ENCODE measurements at regions not wholly inside any gene's neighbourhood (a gene's known extent, or its start where the extent isn't known, plus 50 kb on each side); places are given as distances from the start of the nearest gene placed in this dataset.
"Not testable (repeated sequence)": the region's sequence is repeated elsewhere in the genome, so short reads cannot be mapped to it uniquely, and the experiment has no call there.

DNA sequence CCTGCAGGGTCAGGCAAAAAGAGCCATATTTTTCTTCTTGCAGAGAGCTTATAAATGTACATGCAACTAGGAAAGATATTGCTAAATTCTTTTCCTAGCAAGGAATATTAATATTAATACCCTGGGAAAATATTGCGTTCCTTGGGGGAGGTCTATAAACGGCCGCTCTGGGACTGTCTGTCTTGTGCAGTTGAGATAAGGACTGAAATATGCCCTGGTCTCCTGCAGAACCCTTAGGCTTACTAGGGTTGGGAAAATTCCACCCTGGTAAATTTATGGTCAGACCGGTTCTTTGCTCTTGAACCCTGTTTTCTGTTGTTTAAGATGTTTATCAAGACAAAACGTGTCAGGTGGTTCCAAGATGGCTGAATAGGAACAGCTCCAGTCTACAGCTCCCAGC lies 121.3 kb upstream of the CARMIL1 start:
- Mint-ChIP-seq H3K4me3 (no peak overlapping the region), H3K27ac (no peak overlapping the region), H3K9me3 (peaks cover 58% of the 10 kb centered on the region), H3K36me3 (peaks cover 45% of the 10 kb centered on the region), H3K27me3 (ENCODE audit: low read depth) (peaks cover 7% of the 10 kb centered on the region), H3K4me1 (peaks cover 8% of the 10 kb centered on the region)
- DNase-seq (ENCODE audit: low spot score): no peak
- CTCF ChIA-PET: no interaction called here
- POLR2A ChIA-PET: no interaction called here
- ATAC-seq: no peak
- TF ChIP-seq ARID4B (CRISPR knock-in tag; IDR thresholded peaks at IDR 0.05; ENCODE audit: borderline replicate concordance): no peak
- TF ChIP-seq GRHL2 (CRISPR knock-in tag; IDR thresholded peaks at IDR 0.05; ENCODE audit: insufficient replicate concordance, severe bottlenecking): no peak
- no peak for TF ChIP-seq FOXK1 (CRISPR knock-in tag; IDR thresholded peaks at IDR 0.05)
- TF ChIP-seq SMAD4 (CRISPR knock-in tag; IDR thresholded peaks at IDR 0.05): no peak
- TF ChIP-seq JAZF1 (CRISPR knock-in tag; IDR thresholded peaks at IDR 0.05): no peak
- TF ChIP-seq USF2 (CRISPR knock-in tag; IDR thresholded peaks at IDR 0.05): no peak
- no peak for TF ChIP-seq ELF4 (CRISPR knock-in tag; IDR thresholded peaks at IDR 0.05; ENCODE audit: low read depth)
- no peak for TF ChIP-seq PRRX2 (CRISPR knock-in tag; IDR thresholded peaks at IDR 0.05)
- TF ChIP-seq ZMAT4 (CRISPR knock-in tag; IDR thresholded peaks at IDR 0.05): no peak
- TF ChIP-seq JUN (CRISPR knock-in tag; IDR thresholded peaks at IDR 0.05): no peak
- no peak for TF ChIP-seq ETV6 (CRISPR knock-in tag; IDR thresholded peaks at IDR 0.05)
- TF ChIP-seq FOXP4 (CRISPR knock-in tag; IDR thresholded peaks at IDR 0.05): no peak
- TF ChIP-seq, protein P1, sequence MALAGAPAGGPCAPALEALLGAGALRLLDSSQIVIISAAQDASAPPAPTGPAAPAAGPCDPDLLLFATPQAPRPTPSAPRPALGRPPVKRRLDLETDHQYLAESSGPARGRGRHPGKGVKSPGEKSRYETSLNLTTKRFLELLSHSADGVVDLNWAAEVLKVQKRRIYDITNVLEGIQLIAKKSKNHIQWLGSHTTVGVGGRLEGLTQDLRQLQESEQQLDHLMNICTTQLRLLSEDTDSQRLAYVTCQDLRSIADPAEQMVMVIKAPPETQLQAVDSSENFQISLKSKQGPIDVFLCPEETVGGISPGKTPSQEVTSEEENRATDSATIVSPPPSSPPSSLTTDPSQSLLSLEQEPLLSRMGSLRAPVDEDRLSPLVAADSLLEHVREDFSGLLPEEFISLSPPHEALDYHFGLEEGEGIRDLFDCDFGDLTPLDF (CRISPR knock-in tag; IDR thresholded peaks at IDR 0.05): no peak
- no peak for TF ChIP-seq TCF7 (CRISPR knock-in tag; IDR thresholded peaks at IDR 0.05; ENCODE audit: low read depth)
- TF ChIP-seq, protein P2, sequence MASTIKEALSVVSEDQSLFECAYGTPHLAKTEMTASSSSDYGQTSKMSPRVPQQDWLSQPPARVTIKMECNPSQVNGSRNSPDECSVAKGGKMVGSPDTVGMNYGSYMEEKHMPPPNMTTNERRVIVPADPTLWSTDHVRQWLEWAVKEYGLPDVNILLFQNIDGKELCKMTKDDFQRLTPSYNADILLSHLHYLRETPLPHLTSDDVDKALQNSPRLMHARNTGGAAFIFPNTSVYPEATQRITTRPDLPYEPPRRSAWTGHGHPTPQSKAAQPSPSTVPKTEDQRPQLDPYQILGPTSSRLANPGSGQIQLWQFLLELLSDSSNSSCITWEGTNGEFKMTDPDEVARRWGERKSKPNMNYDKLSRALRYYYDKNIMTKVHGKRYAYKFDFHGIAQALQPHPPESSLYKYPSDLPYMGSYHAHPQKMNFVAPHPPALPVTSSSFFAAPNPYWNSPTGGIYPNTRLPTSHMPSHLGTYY (CRISPR knock-in tag; IDR thresholded peaks at IDR 0.05): no peak
- no peak for TF ChIP-seq SP1 (CRISPR knock-in tag; conservative IDR thresholded peaks at IDR 0.05)
- no peak for TF ChIP-seq KAT7 (CRISPR knock-in tag; IDR thresholded peaks at IDR 0.05; ENCODE audit: borderline replicate concordance)
- no peak for TF ChIP-seq IRF1 (CRISPR knock-in tag; IDR thresholded peaks at IDR 0.05)
- TF ChIP-seq, protein P3, sequence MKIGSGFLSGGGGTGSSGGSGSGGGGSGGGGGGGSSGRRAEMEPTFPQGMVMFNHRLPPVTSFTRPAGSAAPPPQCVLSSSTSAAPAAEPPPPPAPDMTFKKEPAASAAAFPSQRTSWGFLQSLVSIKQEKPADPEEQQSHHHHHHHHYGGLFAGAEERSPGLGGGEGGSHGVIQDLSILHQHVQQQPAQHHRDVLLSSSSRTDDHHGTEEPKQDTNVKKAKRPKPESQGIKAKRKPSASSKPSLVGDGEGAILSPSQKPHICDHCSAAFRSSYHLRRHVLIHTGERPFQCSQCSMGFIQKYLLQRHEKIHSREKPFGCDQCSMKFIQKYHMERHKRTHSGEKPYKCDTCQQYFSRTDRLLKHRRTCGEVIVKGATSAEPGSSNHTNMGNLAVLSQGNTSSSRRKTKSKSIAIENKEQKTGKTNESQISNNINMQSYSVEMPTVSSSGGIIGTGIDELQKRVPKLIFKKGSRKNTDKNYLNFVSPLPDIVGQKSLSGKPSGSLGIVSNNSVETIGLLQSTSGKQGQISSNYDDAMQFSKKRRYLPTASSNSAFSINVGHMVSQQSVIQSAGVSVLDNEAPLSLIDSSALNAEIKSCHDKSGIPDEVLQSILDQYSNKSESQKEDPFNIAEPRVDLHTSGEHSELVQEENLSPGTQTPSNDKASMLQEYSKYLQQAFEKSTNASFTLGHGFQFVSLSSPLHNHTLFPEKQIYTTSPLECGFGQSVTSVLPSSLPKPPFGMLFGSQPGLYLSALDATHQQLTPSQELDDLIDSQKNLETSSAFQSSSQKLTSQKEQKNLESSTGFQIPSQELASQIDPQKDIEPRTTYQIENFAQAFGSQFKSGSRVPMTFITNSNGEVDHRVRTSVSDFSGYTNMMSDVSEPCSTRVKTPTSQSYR (CRISPR knock-in tag; IDR thresholded peaks at IDR 0.05): no peak

DNA sequence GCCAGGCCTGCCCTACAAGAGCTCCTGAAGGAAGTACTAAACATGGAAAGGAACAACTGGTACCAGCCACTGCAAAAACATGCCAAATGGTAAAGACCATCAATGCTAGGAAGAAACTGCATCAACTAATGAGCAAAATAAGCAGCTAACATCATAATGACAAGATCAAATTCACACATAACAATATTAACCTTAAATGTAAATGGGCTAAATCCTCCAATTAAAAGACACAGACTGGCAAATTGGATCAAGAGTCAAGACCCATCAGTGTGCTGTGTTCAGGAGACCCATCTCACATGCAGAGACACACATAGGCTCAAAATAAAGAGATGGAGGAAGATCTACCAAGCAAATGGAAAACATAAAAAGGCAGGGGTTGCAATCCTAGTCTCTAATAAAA lies 119.0 kb upstream of the CARMIL1 start:
- H3K4me1 Mint-ChIP-seq; CTCF ChIA-PET; H3K4me3 Mint-ChIP-seq; ATAC-seq; POLR2A ChIA-PET; H3K27me3 Mint-ChIP-seq (ENCODE audit: low read depth); DNase-seq (ENCODE audit: low spot score); H3K27ac Mint-ChIP-seq: not testable (repeated sequence)
- peaks cover 63% of the 10 kb centered on the region for H3K9me3 Mint-ChIP-seq
- peaks cover 45% of the 10 kb centered on the region for H3K36me3 Mint-ChIP-seq

All from WTC11 (cell line).